SU-DHL-6 (cell line): ENCODE measurements at regions not wholly inside any gene's neighbourhood (a gene's known extent, or its start where the extent isn't known, plus 50 kb on each side); places are given as distances from the start of the nearest gene placed in this dataset.

ENCODE experiments used
- H2AFZ ChIP-seq: fragments of 200-600 bp; sonication (generic); 2 replicates; pipeline ENCODE4 v1.6.1; 2014; ENCODE audit warnings: low read depth, mild to moderate bottlenecking, moderate library complexity, mixed read lengths, antibody characterized with exemption, low read length; ENCODE audit not compliant: severe bottlenecking
- H3F3A ChIP-seq: fragments of 200-600 bp; shearing (Covaris generic); 2 replicates; pipeline ENCODE4 v1.6.0; 2016; ENCODE audit warnings: antibody characterized with exemption, mild to moderate bottlenecking; ENCODE audit not compliant: insufficient read depth
- H3K27ac ChIP-seq: fragments of 200-600 bp; sonication (generic); 2 replicates; pipeline ENCODE4 v1.5.1; 2016; ENCODE audit warnings: low read depth, mild to moderate bottlenecking, low read length, moderate library complexity, mixed read lengths
- H3K27me3 ChIP-seq: fragments of 200-600 bp; sonication (generic), shearing (Covaris generic); 2 replicates; pipeline ENCODE4 v1.6.0; 2014; ENCODE audit warnings: mild to moderate bottlenecking, low read length
- H3K36me3 ChIP-seq: fragments of 200-600 bp; sonication (generic); 2 replicates; pipeline ENCODE4 v1.6.1; 2014; ENCODE audit warnings: mild to moderate bottlenecking, low read length, mixed read lengths
- H3K4me2 ChIP-seq: fragments of 300-600, 200-600 bp; shearing (Covaris generic), sonication (generic); 2 replicates; pipeline ENCODE4 v1.6.0; 2014; ENCODE audit warnings: low read length, low read depth, mild to moderate bottlenecking; ENCODE audit not compliant: poor library complexity, severe bottlenecking
- H3K4me3 ChIP-seq: fragments of 200-600 bp; sonication (generic); 2 replicates; pipeline ENCODE4 v1.5.1; 2014; ENCODE audit warnings: antibody characterized with exemption, low read length, mild to moderate bottlenecking, mixed read lengths; ENCODE audit not compliant: insufficient read depth, poor library complexity, severe bottlenecking
- H3K79me2 ChIP-seq: fragments of 200-600 bp; sonication (generic); 2 replicates; pipeline ENCODE4 v1.6.1; 2014; ENCODE audit warnings: mild to moderate bottlenecking, low read length, moderate library complexity; ENCODE audit not compliant: insufficient read depth
- H3K9ac ChIP-seq: fragments of 200-600 bp; sonication (generic); 2 replicates; pipeline ENCODE4 v1.7.0; 2014; ENCODE audit warnings: mild to moderate bottlenecking, low read length
- H3K9me2 ChIP-seq: fragments of 200-600 bp; sonication (generic); replicated peaks from 2 replicates; pipeline ENCODE4 v1.6.1; 2014; ENCODE audit warnings: low read length; ENCODE audit not compliant: insufficient read depth
- H3K9me3 ChIP-seq: fragments of 200-600 bp; sonication (generic); 2 replicates; pipeline ENCODE4 v1.6.1; 2014; ENCODE audit warnings: low read length, mixed read lengths; ENCODE audit not compliant: insufficient read depth
- H4K20me1 ChIP-seq: fragments of 200-600 bp; sonication (generic); 2 replicates; pipeline ENCODE4 v1.6.1; 2014; ENCODE audit warnings: low read depth, mild to moderate bottlenecking, antibody characterized with exemption, low read length, moderate library complexity, mixed read lengths
- CTCF ChIP-seq: fragments of 200-600 bp; sonication (generic); IDR thresholded peaks from one replicate; pipeline ENCODE4 v1.5.1; 2017; ENCODE audit warnings: antibody characterized with exemption, mild to moderate bottlenecking, low read length, moderate library complexity; ENCODE audit not compliant: insufficient read depth, poor library complexity, severe bottlenecking
- EZH2phosphoT487 ChIP-seq: fragments of 200-600 bp; sonication (generic), shearing (Covaris generic); conservative IDR thresholded peaks from 2 replicates; pipeline ENCODE4 v1.6.1; 2018; ENCODE audit warnings: mild to moderate bottlenecking, antibody characterized with exemption, low read length, moderate library complexity, mixed read lengths

GRCh38 chr2:176832086-176832485 lies 380.5 kb upstream of the HNRNPA3 start:
- TF ChIP-seq EZH2phosphoT487 (no peak), CTCF (no peak)
- no peaks in the 10 kb centered on the region for H3K9me2 ChIP-seq
- H3K27me3 ChIP-seq: no peaks in the 10 kb centered on the region
- no peak overlapping the region for H3K4me3 ChIP-seq
- no peaks in the 10 kb centered on the region for H3K9me3 ChIP-seq
- H4K20me1 ChIP-seq: no peaks in the 10 kb centered on the region
- H3F3A ChIP-seq: no peaks in the 10 kb centered on the region
- H3K9ac ChIP-seq: no peak overlapping the region
- H3K79me2 ChIP-seq: no peaks in the 10 kb centered on the region
- H3K36me3 ChIP-seq: no peaks in the 10 kb centered on the region
- no peak overlapping the region for H3K4me2 ChIP-seq
- H3K27ac ChIP-seq: no peak overlapping the region
- no peak overlapping the region for H2AFZ ChIP-seq

GRCh38 chr2:176833671-176834070 lies 378.9 kb upstream of the HNRNPA3 start:
- no peaks in the 10 kb centered on the region for H4K20me1 ChIP-seq
- H3K27ac ChIP-seq: no peak overlapping the region
- no peak overlapping the region for H3K4me2 ChIP-seq
- no peaks in the 10 kb centered on the region for H3F3A ChIP-seq
- H2AFZ ChIP-seq: no peak overlapping the region
- no peaks in the 10 kb centered on the region for H3K27me3 ChIP-seq
- no peaks in the 10 kb centered on the region for H3K9me2 ChIP-seq
- H3K4me3 ChIP-seq: no peak overlapping the region
- H3K36me3 ChIP-seq: no peaks in the 10 kb centered on the region
- no peaks in the 10 kb centered on the region for H3K9me3 ChIP-seq
- H3K9ac ChIP-seq: no peak overlapping the region
- H3K79me2 ChIP-seq: no peaks in the 10 kb centered on the region
- TF ChIP-seq EZH2phosphoT487 (no peak), CTCF (no peak)

- no peaks in the 10 kb centered on the region for H3K79me2 ChIP-seq
- H3K36me3 ChIP-seq: no peaks in the 10 kb centered on the region
- H3F3A ChIP-seq: no peaks in the 10 kb centered on the region
- no peak overlapping the region for H3K27ac ChIP-seq
- TF ChIP-seq EZH2phosphoT487 (no peak), CTCF (no peak)
- H2AFZ ChIP-seq: no peak overlapping the region
- H3K27me3 ChIP-seq: no peaks in the 10 kb centered on the region
- H4K20me1 ChIP-seq: no peaks in the 10 kb centered on the region
- no peaks in the 10 kb centered on the region for H3K9me3 ChIP-seq
- no peaks in the 10 kb centered on the region for H3K9me2 ChIP-seq
- H3K4me2 ChIP-seq: no peak overlapping the region
- H3K4me3 ChIP-seq: no peak overlapping the region
- no peak overlapping the region for H3K9ac ChIP-seq
Observed at GRCh38 chr2:176834226-176834625, 378.4 kb upstream of the HNRNPA3 start.
